ENCODE measurements at regions not wholly inside any gene's neighbourhood (a gene's known extent, or its start where the extent isn't known, plus 50 kb on each side); places are given as distances from the start of the nearest gene placed in this dataset.
"Not testable (repeated sequence)": the region's sequence is repeated elsewhere in the genome, so short reads cannot be mapped to it uniquely, and the experiment has no call there.

DNA sequence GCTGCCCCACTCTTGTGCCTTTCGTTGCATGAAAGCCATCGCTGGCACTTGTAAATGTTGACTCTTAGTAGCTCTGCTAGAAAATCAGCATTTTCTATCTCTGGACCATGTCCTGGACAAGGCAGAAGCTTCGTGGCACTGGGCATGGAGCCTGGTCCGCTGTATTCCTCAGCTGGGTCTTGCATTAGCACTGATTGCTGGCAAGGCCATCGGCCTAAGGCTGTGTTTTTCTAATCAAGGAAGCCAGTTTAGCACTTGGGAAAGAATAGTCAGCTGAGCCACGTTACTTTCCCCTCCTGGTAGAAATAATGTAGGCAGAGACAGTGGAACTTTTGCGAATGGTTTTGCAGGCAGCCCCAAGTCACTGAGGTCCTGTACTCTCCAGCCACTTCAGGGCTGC lies 180.2 kb upstream of the EOLA2 start:
- DNase-seq (ENCODE audit: low read depth in 1 of 2, low spot score in 1 of 2) = no peak

GRCh38 chrX:150119323-150119722 lies 181.0 kb upstream of the EOLA2 start:
- DNase-seq (ENCODE audit: low read depth in 1 of 2, low spot score in 1 of 2) = no peak

GRCh38 chrX:150125045-150125444 lies 186.8 kb upstream of the EOLA2 start:
- DNase-seq (ENCODE audit: low read depth in 1 of 2, low spot score in 1 of 2) = not testable (repeated sequence)

DNA sequence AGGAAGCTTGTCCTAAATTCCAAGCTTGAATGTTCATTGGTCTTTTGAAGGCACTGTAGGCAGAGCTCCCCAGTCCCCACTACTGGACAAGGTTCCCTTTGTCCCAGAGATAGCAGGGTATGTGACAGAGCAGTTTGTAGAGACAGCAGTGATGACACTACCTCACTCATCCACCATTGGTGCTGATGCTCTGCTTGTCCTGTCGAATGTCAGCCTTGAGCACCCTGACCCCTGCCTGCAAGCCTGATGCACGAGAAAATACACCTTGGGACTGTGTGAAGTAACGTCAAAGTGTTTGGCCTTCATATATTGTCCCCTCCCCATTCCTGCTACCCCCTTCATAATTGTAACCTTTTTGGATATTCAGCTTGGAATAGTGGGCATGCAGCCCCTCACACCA lies 188.9 kb upstream of the EOLA2 start:
- no peak for DNase-seq (ENCODE audit: low read depth in 1 of 2, low spot score in 1 of 2)

GRCh38 chrX:150143721-150144440 lies 205.6 kb upstream of the EOLA2 start:
- DNase-seq (ENCODE audit: low read depth in 1 of 2, low spot score in 1 of 2) = no peak

- DNase-seq (ENCODE audit: low read depth in 1 of 2, low spot score in 1 of 2) = no peak
Measured at GRCh38 chrX:150146271-150146896, 208.1 kb upstream of the EOLA2 start.

- no peak for DNase-seq (ENCODE audit: low read depth in 1 of 2, low spot score in 1 of 2)
Measured at GRCh38 chrX:150148749-150149672, 210.7 kb upstream of the EOLA2 start.

GRCh38 chrX:150150076-150150779 lies 211.9 kb upstream of the EOLA2 start:
- no peak for DNase-seq (ENCODE audit: low read depth in 1 of 2, low spot score in 1 of 2)

DNA sequence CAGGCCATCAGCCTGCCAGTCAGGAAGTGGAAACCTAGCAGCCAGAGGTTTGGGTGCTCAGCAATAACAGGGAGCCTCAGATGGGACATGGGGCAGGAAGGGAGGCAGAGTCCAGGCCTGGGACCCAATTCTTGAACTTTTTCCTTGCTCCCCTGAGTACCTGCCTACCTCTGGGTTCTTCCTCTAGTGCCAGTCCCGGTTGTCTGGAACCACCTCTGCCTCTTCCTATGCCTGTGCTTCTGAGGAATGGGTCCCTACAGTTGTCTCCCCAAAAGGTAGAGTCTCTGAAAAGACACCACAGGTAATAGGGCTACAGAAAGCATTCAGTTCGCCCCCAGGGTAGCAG lies 212.4 kb upstream of the MAMLD1 start:
- no peak for DNase-seq (ENCODE audit: low read depth in 1 of 2, low spot score in 1 of 2)

DNA sequence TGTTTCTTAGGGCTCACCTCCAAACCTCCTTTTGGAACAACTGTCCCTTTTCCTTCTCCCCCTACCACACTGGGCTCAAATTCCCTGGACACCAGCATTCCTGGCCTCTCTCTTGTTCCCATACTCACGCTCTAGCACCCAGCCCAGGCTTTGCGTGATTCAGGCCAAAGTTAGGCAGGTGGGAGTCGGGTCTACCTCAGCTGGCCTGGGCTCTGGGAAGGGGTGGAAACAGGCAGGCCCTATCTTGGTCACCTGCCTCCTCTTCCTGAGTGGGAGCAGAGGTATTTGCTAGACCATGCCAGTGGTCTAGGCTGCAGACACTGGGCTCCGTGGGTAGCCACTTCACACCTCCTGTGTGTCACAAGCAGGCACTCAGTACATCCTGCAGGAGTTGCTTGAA lies 211.1 kb upstream of the MAMLD1 start:
- DNase-seq (ENCODE audit: low read depth in 1 of 2, low spot score in 1 of 2) = no peak

GRCh38 chrX:150152546-150152945 lies 210.6 kb upstream of the MAMLD1 start:
- no peak for DNase-seq (ENCODE audit: low read depth in 1 of 2, low spot score in 1 of 2)

GRCh38 chrX:150155436-150156035 lies 207.6 kb upstream of the MAMLD1 start:
- DNase-seq (ENCODE audit: low read depth in 1 of 2, low spot score in 1 of 2) = no peak

DNA sequence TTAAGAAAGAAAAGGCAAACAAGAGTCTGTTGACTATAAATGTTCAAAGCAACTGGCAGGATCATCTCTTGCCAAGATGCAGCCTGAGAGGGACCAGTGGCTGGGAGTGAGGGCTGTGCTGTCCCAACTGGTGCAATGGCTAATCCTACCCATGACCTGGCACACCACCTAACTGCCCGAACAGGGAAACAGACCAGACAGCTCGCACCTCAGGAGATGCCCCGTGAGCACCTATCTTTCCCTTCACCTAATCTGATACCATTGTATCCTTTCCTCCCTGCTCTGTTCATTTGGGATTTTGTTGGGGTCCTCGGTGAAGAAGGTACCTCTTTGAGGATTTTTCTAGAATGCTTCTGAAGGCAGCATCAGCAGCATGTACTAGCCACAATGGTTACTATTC lies 206.5 kb upstream of the MAMLD1 start:
- no peak for DNase-seq (ENCODE audit: low read depth in 1 of 2, low spot score in 1 of 2)

GRCh38 chrX:150157291-150157690 lies 205.8 kb upstream of the MAMLD1 start:
- DNase-seq (ENCODE audit: low read depth in 1 of 2, low spot score in 1 of 2) = no peak

- DNase-seq (ENCODE audit: low read depth in 1 of 2, low spot score in 1 of 2) = no peak
Measured at GRCh38 chrX:150158554-150159332, 204.4 kb upstream of the MAMLD1 start.

DNA sequence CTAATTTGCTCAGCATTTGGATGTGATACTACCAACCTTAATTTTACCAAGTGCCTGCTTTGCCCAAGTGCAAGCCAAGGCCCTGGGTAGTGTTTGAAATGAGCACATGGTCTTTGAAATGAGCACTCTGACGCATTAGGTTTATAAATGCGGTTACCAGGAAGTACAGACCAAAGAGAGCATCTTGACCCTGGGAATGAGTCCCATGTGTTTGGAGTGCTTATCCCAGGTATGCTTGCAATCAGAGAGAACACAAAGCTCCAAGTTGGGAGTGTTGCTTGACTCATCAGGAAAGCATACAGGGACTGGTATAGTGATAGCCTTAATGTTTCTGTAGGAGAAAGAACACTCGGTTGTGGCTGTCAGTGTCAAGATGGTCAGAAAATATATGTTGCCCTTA lies 203.6 kb upstream of the MAMLD1 start:
- no peak for DNase-seq (ENCODE audit: low read depth in 1 of 2, low spot score in 1 of 2)

DNA sequence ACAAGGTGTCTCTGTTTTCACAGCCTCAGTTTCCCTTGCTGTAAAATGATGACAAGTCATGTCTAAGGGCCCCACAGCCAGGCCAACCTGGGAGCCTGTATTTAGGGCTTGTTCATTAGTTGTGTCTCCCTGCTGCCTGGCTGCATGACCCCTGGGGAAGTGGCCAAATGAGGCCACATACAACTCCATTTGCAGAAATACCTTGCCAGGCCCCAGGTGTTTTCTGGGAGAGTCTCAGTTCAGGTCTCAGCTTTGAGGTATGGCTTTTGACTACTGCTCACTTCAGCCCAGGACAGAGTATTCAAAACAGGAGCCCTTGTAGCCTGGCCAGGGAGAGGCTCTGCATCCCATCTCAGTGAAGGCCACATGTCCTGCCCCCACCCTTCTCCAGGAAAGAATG lies 202.5 kb upstream of the MAMLD1 start:
- no peak for DNase-seq (ENCODE audit: low read depth in 1 of 2, low spot score in 1 of 2)

DNA sequence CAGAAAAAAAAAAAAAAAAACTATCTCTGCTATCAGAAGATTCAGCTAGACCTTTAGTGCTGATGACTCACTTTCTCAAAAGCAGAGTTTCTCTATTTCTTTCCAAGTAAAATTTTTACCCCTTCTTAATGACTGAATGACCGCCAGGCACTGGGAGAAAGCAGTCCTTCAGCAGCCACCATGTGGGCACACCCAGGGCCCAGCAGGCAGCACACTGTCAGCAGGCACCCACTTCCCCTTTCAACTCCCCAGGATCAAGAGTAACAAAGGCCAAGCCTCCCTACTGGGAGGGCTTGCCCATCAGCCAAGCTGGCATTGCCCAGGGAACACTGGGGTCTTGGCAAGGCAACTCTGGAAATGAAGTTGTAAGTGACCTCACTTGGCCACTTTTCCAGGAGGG lies 201.9 kb upstream of the MAMLD1 start:
- DNase-seq (ENCODE audit: low read depth in 1 of 2, low spot score in 1 of 2) = no peak

GRCh38 chrX:150162141-150162540 lies 201.0 kb upstream of the MAMLD1 start:
- DNase-seq (ENCODE audit: low read depth in 1 of 2, low spot score in 1 of 2) = no peak

DNA sequence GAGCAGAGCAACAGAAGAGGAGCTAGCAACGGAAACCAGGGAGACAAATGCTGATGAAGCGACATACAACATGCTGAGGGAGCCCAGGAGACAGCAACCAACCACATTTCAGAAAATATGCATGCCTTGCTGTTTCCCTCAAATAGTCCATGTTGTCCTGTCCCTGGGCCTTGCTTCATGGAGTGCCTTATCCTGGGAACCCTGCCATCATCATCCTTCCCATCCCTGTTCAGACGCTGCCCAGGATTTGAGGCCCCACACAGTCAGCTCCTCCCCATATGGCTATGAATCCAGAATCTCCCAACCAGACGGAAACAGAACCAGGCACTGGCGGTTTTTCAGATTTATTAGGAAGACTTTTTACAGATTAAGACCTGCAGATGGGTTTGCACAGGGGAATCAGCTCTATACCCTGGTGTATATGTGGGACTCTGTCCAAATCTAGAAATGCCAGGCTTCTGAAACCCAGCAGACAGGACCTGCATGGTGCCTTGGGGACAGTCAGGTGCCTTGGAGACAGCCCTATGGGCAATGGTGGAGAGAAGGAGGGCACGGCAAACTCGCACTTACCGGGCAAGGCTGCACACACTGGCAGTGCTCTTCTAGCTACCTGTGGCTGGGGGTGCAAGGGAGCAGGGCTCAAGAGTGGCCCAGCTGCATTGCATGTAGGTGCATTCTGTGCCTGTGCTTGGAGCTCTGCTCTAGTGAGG lies 199.7 kb upstream of the MAMLD1 start:
- DNase-seq (ENCODE audit: low read depth in 1 of 2, low spot score in 1 of 2) = no peak

Data from activated T-helper 1 cell treated with anti-CD3 and anti-CD28 coated beads, Interleukin-2, amount 50 U/mL, for 16 hours (primary cell).